B cell (primary cell): ENCODE measurements at regions not wholly inside any gene's neighbourhood (a gene's known extent, or its start where the extent isn't known, plus 50 kb on each side); places are given as distances from the start of the nearest gene placed in this dataset.

Source experiments
- ATAC-seq: fragments of 200-7000 bp; cut with Tn5 transposase; one replicate; pipeline ENCODE4 v1.10.0; 2021; ENCODE audit warnings: low read depth, mild to moderate bottlenecking, moderate number of reproducible peaks, moderate library complexity
- CTCF ChIA-PET: fragments of 350-600 bp; sonication (Branson Sonifier 250); formaldehyde crosslinking; loops from one replicate; lab custom pipeline; 2021; ENCODE audit warnings: antibody characterized with exemption, inconsistent platforms; lab: Charles Lee
- POLR2A ChIA-PET: fragments of 350-600 bp; sonication (Branson Sonifier 250); formaldehyde crosslinking; loops from one replicate; lab custom pipeline; 2021; ENCODE audit warnings: antibody characterized with exemption; lab: Charles Lee
- DNase-seq: peaks from one replicate; pipeline ENCODE4 v3.0.0; 2013
- H2AFZ ChIP-seq: 2 replicates; pipeline ENCODE4 v1.6.1; 2012; ENCODE audit warnings: mild to moderate bottlenecking, low read depth, low read length; ENCODE audit not compliant: insufficient read depth, poor library complexity, severe bottlenecking
- H3K27ac ChIP-seq, 2 donors: 1 replicate in 1 of 2; 2 replicates in 1 of 2; pipeline ENCODE4 v1.5.1; 2012 to 2013; ENCODE audit warnings: low read length in 2 of 2, mild to moderate bottlenecking in 2 of 2, moderate library complexity in 1 of 2
- H3K27me3 ChIP-seq, 4 experiments: fragments of 200-600 bp in 1 of 4; sonication (generic) in 1 of 4; replicated peaks in 1 of 4; 1 replicate in 2 of 4; 2 replicates in 2 of 4; pipeline versions ENCODE4 v1.6.1 to v1.7.0; 2013 to 2016; ENCODE audit warnings: low read length in 3 of 4, mild to moderate bottlenecking in 2 of 4, mixed read lengths in 1 of 4, moderate library complexity in 1 of 4; ENCODE audit not compliant: insufficient read depth in 4 of 4, control insufficient read depth in 3 of 4; ENCODE audit errors: control extremely low read depth in 1 of 4
- H3K36me3 ChIP-seq, 2 experiments: replicated peaks in 1 of 2; 1 replicate in 1 of 2; 2 replicates in 1 of 2; pipeline versions ENCODE4 v1.6.1 to v1.7.1; 2013; ENCODE audit warnings: low read length in 1 of 2; ENCODE audit not compliant: insufficient read depth in 2 of 2, control insufficient read depth in 1 of 2; ENCODE audit errors: control extremely low read depth in 1 of 2, extremely low read depth in 1 of 2
- H3K4me1 ChIP-seq, 2 donors: fragments of 200-600 bp in 1 of 2; sonication (generic) in 1 of 2; 1 replicate in 1 of 2; 2 replicates in 1 of 2; pipeline versions ENCODE4 v1.5.1 to v1.6.1; 2013 to 2017; ENCODE audit warnings: low read length in 2 of 2; ENCODE audit not compliant: control insufficient read depth in 2 of 2, insufficient read depth in 2 of 2
- H3K4me2 ChIP-seq: replicated peaks from 2 replicates; pipeline ENCODE3; 2012; ENCODE audit warnings: mild to moderate bottlenecking, low read depth, low read length; ENCODE audit not compliant: poor library complexity, severe bottlenecking
- H3K4me3 ChIP-seq, 5 experiments: fragments of 200-600 bp in 1 of 5; sonication (generic) in 1 of 5; 1 replicate in 3 of 5; 2 replicates in 2 of 5; pipeline versions ENCODE4 v1.5.1 to v1.7.0; 2011 to 2016; ENCODE audit warnings: low read length in 4 of 5, mild to moderate bottlenecking in 4 of 5, low read depth in 2 of 5, control low read depth in 1 of 5, moderate library complexity in 1 of 5; ENCODE audit not compliant: insufficient read depth in 1 of 5; ENCODE audit errors: control extremely low read depth in 1 of 5, extremely low read depth in 1 of 5
- H3K79me2 ChIP-seq: fragments of 200-600 bp; sonication (generic); one replicate; pipeline ENCODE4 v1.6.0; 2016; ENCODE audit warnings: low read length; ENCODE audit not compliant: control insufficient read depth, insufficient read depth
- H3K9ac ChIP-seq: fragments of 200-600 bp; sonication (generic); 2 replicates; pipeline ENCODE4 v1.6.1; 2017; ENCODE audit warnings: mild to moderate bottlenecking, low read length, moderate library complexity
- H3K9me3 ChIP-seq, 3 donors: one replicate each; pipeline versions ENCODE4 v1.6.1 to v1.7.1; 2013; ENCODE audit warnings: low read length in 2 of 3; ENCODE audit not compliant: control insufficient read depth in 2 of 3, insufficient read depth in 1 of 3; ENCODE audit errors: control extremely low read depth in 1 of 3
- H4K20me1 ChIP-seq: 2 replicates; pipeline ENCODE4 v1.6.0; 2012; ENCODE audit warnings: mild to moderate bottlenecking, low read length; ENCODE audit not compliant: insufficient read depth, control insufficient read depth, poor library complexity, severe bottlenecking
- H3K27ac Mint-ChIP-seq: one replicate; pipeline ENCODE4 v1.8.0; 2021; ENCODE audit warnings: mixed read lengths
- H3K27me3 Mint-ChIP-seq: one replicate; pipeline ENCODE4 v1.8.0; 2021; ENCODE audit warnings: mixed read lengths
- H3K4me1 Mint-ChIP-seq: one replicate; pipeline ENCODE4 v1.8.0; 2021; ENCODE audit warnings: mixed read lengths
- H3K4me3 Mint-ChIP-seq: one replicate; pipeline ENCODE4 v1.8.0; 2021; ENCODE audit warnings: mixed read lengths
- H3K9me3 Mint-ChIP-seq: one replicate; pipeline ENCODE4 v1.8.0; 2022; ENCODE audit warnings: mixed read lengths; ENCODE audit not compliant: insufficient read depth
- CTCF ChIP-seq: fragments of 200-600 bp; IDR thresholded peaks from one replicate; pipeline ENCODE4 v1.8.0; 2022; ENCODE audit warnings: antibody characterized with exemption, mild to moderate bottlenecking
- EZH2 ChIP-seq: IDR thresholded peaks from 2 replicates; pipeline ENCODE4 v1.6.1; 2012; ENCODE audit warnings: borderline replicate concordance, low read depth, mild to moderate bottlenecking, moderate library complexity, low read length; ENCODE audit not compliant: insufficient read depth, poor library complexity, severe bottlenecking
- WGBS: methylation state at CpG from one replicate; pipeline ENCODE4 v1.1.5; 2013; ENCODE audit warnings: missing lambda C conversion rate; ENCODE audit not compliant: insufficient coverage; 5-methylcytosine and 5-hydroxymethylcytosine counted together
- intact Hi-C: fragments of 100-400 bp; cut with micrococcal nuclease; formaldehyde crosslinking; loops from one replicate; pipeline ENCODE4 v1.10.0; 2022

GRCh38 chr9:3032898-3033297 is 189.0 kb upstream of the PUM3 start:
- intact Hi-C loops = no loop called here
- CTCF ChIA-PET = no interaction called here
- no peak overlapping the region for H3K9ac ChIP-seq
- Mint-ChIP-seq H3K9me3 (no peaks in the 10 kb centered on the region), H3K27ac (no peak overlapping the region), H3K4me1 (no peaks in the 10 kb centered on the region), H3K4me3 (no peak overlapping the region), H3K27me3 (no peaks in the 10 kb centered on the region)
- H3K27me3 ChIP-seq = no peaks in the 10 kb centered on the region
- TF ChIP-seq CTCF (no peak), EZH2 (no peak)
- POLR2A ChIA-PET = no interaction called here
- no peak overlapping the region for H3K27ac ChIP-seq
- no peaks in the 10 kb centered on the region for H4K20me1 ChIP-seq
- H3K4me2 ChIP-seq = no peak overlapping the region
- ATAC-seq (no peak), DNase-seq (no peak)
- H3K9me3 ChIP-seq = no peaks in the 10 kb centered on the region
- no peaks in the 10 kb centered on the region for H3K79me2 ChIP-seq
- no peaks in the 10 kb centered on the region for H3K36me3 ChIP-seq
- no peaks in the 10 kb centered on the region for H3K4me1 ChIP-seq
- H2AFZ ChIP-seq = no peak overlapping the region
- 59% methylated on average over 2 of the region's 4 CpGs for WGBS
- no peak overlapping the region for H3K4me3 ChIP-seq

- Mint-ChIP-seq H3K27ac (no peak overlapping the region), H3K4me3 (no peak overlapping the region), H3K9me3 (no peaks in the 10 kb centered on the region), H3K27me3 (peaks cover 7% of the 10 kb centered on the region), H3K4me1 (no peaks in the 10 kb centered on the region)
- Histone ChIP-seq H3K9me3 (no peaks in the 10 kb centered on the region), H3K79me2 (no peaks in the 10 kb centered on the region), H3K4me3 (no peak overlapping the region), H3K36me3 (no peaks in the 10 kb centered on the region), H3K27ac (no peak overlapping the region), H3K27me3 (no peaks in the 10 kb centered on the region), H3K9ac (no peak overlapping the region), H3K4me2 (no peak overlapping the region), H4K20me1 (no peaks in the 10 kb centered on the region), H3K4me1 (no peaks in the 10 kb centered on the region), H2AFZ (no peak overlapping the region)
- no CpG with 5 or more reads among the region's 4 CpGs for WGBS
- POLR2A ChIA-PET = no interaction called here
- ATAC-seq (no peak), DNase-seq (no peak)
- intact Hi-C loops = no loop called here
- CTCF ChIA-PET = no interaction called here
- no peak for TF ChIP-seq CTCF
- no peak for TF ChIP-seq EZH2
Measured at GRCh38 chr9:3028535-3028934, 184.6 kb upstream of the PUM3 start.
